HCT116 (cell line): ENCODE measurements at regions not wholly inside any gene's neighbourhood (a gene's known extent, or its start where the extent isn't known, plus 50 kb on each side); places are given as distances from the start of the nearest gene placed in this dataset.

Source experiments
- EGR1 ChIP-seq: IDR thresholded peaks from 2 replicates; pipeline ENCODE4 v1.6.1; 2012; ENCODE audit warnings: low read depth
- POLR2A ChIP-seq: IDR thresholded peaks from 2 replicates; pipeline ENCODE4 v1.7.0; 2011; ENCODE audit warnings: borderline replicate concordance; ENCODE audit not compliant: insufficient read depth, insufficient read length; ENCODE audit errors: extremely low read depth
- POLR2AphosphoS5 ChIP-seq: IDR thresholded peaks from 2 replicates; pipeline ENCODE4 v1.6.1; 2011; ENCODE audit warnings: mild to moderate bottlenecking, low read depth, low read length, moderate library complexity
- RAD21 ChIP-seq: IDR thresholded peaks from 2 replicates; pipeline ENCODE4 v1.6.1; 2012; ENCODE audit warnings: low read depth, mild to moderate bottlenecking
- ZNF274 ChIP-seq: fragments of 200-500 bp; sonication (Bioruptor generic); IDR thresholded peaks from 2 replicates; pipeline ENCODE4 v1.6.1; 2014; ENCODE audit warnings: mild to moderate bottlenecking, low read depth, low read length, inconsistent platforms
- TF ChIP-seq, protein P1 (sequence below), 3 experiments: fragments of 200-600 bp in 1 of 3; sonication (generic) in 1 of 3; IDR thresholded peaks in 2 of 3; conservative IDR thresholded peaks in 1 of 3; 2 replicates each; pipeline ENCODE4 v1.5.1; 2012 to 2017; ENCODE audit warnings: low read depth in 2 of 3, low read length in 2 of 3, antibody characterized with exemption in 1 of 3, borderline replicate concordance in 1 of 3, control low read depth in 1 of 3, mild to moderate bottlenecking in 1 of 3, mixed read lengths in 1 of 3, mixed run types in 1 of 3, moderate library complexity in 1 of 3; ENCODE audit not compliant: insufficient read depth in 1 of 3
- TF ChIP-seq, protein P2 (sequence below): IDR thresholded peaks from 2 replicates; pipeline ENCODE4 v1.6.1; 2011; ENCODE audit warnings: mild to moderate bottlenecking, low read length, moderate library complexity; ENCODE audit not compliant: insufficient replicate concordance; ENCODE audit errors: extremely low read depth
- TF ChIP-seq, protein P3 (sequence below): IDR thresholded peaks from 2 replicates; pipeline ENCODE4 v1.6.1; 2012
- TF ChIP-seq, protein P4 (sequence below): IDR thresholded peaks from 2 replicates; pipeline ENCODE4 v1.6.1; 2012

DNA sequence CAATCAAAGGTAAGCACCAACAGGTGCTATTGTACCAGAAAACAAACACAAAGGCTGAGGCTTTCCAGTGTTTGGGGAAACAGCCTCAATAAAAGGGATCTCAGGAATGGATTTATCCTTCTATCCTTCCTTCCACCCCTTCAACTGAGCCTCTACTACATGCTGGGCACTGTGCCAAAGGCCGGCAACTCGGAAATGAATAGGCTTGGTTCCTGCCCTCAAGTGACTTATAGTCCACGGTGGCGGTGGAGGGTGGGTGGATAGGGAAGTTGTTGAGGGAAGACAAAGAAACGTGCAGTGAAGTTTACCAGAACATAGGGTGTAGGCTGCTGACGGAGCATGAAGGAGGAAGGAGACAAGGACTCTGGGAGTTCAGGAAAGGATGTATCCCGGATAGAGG, 73.4 kb upstream of the TAB2 start:
- TF ChIP-seq, protein P1, sequence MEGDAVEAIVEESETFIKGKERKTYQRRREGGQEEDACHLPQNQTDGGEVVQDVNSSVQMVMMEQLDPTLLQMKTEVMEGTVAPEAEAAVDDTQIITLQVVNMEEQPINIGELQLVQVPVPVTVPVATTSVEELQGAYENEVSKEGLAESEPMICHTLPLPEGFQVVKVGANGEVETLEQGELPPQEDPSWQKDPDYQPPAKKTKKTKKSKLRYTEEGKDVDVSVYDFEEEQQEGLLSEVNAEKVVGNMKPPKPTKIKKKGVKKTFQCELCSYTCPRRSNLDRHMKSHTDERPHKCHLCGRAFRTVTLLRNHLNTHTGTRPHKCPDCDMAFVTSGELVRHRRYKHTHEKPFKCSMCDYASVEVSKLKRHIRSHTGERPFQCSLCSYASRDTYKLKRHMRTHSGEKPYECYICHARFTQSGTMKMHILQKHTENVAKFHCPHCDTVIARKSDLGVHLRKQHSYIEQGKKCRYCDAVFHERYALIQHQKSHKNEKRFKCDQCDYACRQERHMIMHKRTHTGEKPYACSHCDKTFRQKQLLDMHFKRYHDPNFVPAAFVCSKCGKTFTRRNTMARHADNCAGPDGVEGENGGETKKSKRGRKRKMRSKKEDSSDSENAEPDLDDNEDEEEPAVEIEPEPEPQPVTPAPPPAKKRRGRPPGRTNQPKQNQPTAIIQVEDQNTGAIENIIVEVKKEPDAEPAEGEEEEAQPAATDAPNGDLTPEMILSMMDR (IDR thresholded peaks at IDR 0.05 in 2 of 3, conservative IDR thresholded peaks at IDR 0.05 in 1 of 3; ENCODE audit: borderline replicate concordance in 1 of 3, insufficient read depth in 1 of 3, low read depth in 2 of 3, low read length in 2 of 3), result no peak
- TF ChIP-seq RAD21 (no peak), ZNF274 (no peak), EGR1 (no peak), POLR2AphosphoS5 (no peak), POLR2A (no peak)
- TF ChIP-seq, protein P2, sequence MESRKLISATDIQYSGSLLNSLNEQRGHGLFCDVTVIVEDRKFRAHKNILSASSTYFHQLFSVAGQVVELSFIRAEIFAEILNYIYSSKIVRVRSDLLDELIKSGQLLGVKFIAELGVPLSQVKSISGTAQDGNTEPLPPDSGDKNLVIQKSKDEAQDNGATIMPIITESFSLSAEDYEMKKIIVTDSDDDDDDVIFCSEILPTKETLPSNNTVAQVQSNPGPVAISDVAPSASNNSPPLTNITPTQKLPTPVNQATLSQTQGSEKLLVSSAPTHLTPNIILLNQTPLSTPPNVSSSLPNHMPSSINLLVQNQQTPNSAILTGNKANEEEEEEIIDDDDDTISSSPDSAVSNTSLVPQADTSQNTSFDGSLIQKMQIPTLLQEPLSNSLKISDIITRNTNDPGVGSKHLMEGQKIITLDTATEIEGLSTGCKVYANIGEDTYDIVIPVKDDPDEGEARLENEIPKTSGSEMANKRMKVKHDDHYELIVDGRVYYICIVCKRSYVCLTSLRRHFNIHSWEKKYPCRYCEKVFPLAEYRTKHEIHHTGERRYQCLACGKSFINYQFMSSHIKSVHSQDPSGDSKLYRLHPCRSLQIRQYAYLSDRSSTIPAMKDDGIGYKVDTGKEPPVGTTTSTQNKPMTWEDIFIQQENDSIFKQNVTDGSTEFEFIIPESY, result no peak
- TF ChIP-seq, protein P3, sequence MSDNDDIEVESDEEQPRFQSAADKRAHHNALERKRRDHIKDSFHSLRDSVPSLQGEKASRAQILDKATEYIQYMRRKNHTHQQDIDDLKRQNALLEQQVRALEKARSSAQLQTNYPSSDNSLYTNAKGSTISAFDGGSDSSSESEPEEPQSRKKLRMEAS, result no peak
- TF ChIP-seq, protein P4, sequence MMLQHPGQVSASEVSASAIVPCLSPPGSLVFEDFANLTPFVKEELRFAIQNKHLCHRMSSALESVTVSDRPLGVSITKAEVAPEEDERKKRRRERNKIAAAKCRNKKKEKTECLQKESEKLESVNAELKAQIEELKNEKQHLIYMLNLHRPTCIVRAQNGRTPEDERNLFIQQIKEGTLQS, result no peak
